NCI-H748 treated with DMSO at 0.1 percent for 48 hours (cell line): ENCODE measurements at regions not wholly inside any gene's neighbourhood (a gene's known extent, or its start where the extent isn't known, plus 50 kb on each side); places are given as distances from the start of the nearest gene placed in this dataset.
A peak's percentile ranks its signal among the peaks of the same experiment; 100 is the strongest.
"Not testable (repeated sequence)": the region's sequence is repeated elsewhere in the genome, so short reads cannot be mapped to it uniquely, and the experiment has no call there.

ENCODE experiments used
- DNase-seq: peaks from one replicate; lab custom pipeline; 2025; lab: John Stamatoyannopoulos, UW

DNA sequence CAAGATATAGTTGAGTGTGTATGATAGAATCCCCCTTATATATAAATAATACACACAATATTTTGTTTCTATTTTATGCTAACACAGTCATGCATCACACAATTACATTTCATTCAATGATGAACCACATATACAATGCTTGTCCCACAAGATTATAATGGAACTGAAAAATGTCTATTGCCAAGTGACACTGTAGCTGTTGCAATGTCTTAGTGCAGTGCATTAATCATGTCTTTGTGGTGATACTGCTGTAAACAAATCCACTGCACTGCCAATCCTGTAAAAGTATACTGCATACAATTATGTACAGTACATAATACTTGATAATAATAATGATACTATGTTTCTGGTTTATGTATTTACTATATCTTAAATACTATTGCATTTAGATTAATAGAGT, 512.1 kb upstream of the CNTN3 start:
- no peak for DNase-seq

DNA sequence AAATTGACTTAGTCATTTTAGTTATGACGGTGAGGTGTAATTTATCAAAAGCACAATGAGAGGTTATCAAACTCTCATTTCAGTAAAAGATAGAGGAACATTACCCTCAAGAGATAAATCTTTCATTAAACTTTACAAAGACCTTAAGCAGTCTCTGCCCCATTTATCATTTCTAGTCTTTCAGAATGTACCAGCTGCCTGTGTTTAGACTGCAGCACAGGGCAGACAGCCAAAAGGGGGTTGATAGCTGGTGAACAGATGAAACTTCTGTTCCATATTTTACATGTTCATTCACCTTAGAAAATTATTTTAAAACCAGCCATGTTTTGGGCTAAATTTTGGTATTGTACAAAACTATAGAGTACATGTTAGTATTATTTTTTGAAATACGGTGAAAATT, 514.6 kb upstream of the CNTN3 start:
- DNase-seq = no peak

- DNase-seq = no peak
These were observed 521.8 kb upstream of the CNTN3 start for GRCh38 chr3:75136100-75136897.

DNA sequence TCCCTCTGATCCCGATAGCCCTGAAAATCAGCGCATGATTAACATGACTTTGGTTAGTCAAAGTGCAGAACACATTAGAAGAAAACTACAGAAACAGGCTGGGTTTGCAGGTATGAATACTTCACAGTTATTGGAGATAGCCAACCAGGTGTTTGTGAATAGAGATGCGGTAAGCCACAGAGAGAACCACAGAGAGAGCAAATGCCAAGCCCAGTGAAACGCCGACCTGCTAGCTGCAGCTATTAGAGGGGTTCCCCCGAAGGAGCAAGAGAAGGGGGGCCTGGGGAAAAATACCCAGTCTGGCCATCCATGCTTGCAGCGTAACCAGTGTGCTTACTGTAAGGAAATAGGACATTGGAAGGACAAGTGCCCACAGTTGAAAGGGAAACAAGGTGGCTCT, 523.9 kb upstream of the CNTN3 start:
- DNase-seq = no peak

DNA sequence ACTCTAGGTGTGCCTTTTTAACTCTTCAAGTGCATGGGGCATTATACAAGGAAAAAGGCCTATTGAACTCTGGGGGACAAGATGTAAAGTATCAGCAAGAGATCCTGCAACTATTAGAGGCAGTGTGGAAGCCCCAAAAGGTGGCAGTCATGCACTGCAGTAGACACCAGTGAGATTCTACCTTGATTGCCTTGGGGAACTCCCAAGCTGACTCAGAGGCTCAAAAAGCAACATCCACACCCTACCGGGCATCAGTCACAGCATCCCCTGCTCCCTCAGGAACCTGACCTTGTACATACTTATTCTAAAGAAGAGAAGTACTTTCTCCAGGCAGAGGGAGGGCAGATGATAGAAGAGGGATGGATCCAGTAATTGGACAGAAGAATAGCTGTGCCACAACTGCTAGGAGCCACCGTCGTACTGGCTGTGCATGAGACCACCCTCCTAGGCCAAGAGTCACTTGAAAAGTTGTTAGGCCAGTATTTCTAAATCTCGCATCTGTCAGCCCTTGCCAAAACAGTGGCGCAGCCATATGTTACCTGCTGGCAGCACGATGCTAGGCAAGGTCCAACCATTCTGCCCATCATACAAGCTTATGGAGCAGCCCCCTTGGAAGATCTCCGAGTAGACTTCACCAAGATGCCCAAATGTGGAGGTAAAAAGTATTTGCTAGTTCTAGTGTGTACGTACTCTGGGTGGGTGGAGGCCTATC, 523.1 kb upstream of the FRG2C start:
- DNase-seq = no peak

DNA sequence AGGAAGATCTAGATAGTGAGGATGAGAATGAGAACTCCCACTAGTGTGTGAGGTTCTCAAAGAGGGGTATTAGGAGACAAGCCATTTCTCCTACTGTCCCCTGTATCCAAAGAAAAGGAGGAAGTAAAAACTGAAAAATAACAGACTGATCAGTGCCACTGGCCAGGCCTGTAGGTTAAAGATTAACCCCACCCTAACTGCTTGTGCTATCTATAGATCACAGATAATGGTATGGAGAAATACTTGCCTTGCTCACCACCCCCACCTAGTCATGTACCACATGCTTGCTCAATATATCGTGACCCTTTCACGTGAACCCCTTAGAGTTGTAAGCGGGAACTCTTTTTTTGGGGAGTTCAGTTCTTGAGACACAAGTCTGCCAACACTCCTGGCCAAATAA, 519.7 kb upstream of the FRG2C start:
- DNase-seq = no peak

GRCh38 chr3:75171630-75172230, 492.4 kb upstream of the FRG2C start:
- DNase-seq = peak; percentile 21

- DNase-seq = no peak
These were observed 487.2 kb upstream of the FRG2C start for GRCh38 chr3:75176937-75177336.

DNA sequence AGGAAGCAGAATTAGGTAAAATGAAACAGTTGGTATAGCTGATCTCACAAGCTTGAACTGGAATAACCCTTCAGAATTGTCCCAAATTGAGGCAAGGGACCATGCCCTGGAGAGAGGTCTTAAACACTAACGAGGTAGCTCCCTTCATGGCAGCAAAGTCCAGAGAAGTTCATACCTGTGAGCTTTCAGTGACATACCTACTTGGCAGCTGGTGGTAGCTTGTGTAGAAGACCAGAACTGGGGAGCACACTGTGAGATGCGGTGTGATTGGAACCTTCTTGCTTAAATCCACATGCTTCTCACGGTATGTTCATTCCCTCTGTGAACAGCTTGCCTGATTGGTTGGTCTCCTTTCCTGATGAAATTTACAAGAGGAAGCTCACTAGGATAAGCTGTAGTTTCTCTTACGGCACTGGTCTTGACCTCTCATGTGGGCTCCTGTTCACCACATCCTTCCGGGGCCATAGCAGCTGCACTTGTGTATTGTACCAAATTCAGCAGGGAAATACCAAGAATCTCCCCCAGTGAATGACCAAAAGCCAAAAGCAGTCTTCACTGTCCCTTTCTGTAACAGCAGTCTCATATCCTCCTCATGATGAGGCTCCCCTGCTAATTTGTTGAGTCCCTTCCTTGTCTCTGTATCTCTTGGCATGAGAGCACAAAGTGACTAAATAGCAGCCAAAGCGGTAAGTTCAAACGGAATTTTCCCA, 483.7 kb upstream of the FRG2C start:
- no peak for DNase-seq

GRCh38 chr3:75180945-75181298, 483.2 kb upstream of the FRG2C start:
- no peak for DNase-seq

- no peak for DNase-seq
These were observed 475.2 kb upstream of the FRG2C start for GRCh38 chr3:75188962-75189361.

DNA sequence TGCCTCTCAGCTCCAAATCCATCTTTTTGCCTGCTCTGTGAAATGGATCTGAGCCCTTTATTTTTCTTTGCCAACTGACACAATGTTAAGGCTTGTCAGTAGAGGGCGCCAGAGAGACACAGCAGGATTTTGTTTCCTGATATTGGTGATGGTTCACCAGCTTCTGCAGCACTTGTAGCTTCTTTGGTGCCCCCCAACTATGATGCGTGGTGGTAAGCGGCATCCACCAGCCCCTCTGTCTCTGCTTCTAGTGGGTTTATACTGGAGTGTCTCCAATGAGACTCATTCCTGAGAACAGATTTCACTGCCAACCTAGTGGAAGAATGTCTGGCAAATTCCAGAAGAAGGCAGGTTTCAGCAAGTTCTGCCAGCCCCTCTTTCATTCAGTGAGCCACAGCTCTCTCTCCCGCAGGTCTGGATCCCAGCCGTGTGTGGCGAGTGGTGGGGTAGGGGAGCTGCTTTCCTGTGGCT, 471.9 kb upstream of the FRG2C start:
- peak; percentile 27 for DNase-seq

GRCh38 chr3:75193797-75194196, 470.3 kb upstream of the FRG2C start:
- no peak for DNase-seq

- DNase-seq = not testable (repeated sequence)
These were observed 449.8 kb upstream of the FRG2C start for GRCh38 chr3:75214332-75214731.

- no peak for DNase-seq
These were observed 445.6 kb upstream of the FRG2C start for GRCh38 chr3:75218577-75218976.

DNA sequence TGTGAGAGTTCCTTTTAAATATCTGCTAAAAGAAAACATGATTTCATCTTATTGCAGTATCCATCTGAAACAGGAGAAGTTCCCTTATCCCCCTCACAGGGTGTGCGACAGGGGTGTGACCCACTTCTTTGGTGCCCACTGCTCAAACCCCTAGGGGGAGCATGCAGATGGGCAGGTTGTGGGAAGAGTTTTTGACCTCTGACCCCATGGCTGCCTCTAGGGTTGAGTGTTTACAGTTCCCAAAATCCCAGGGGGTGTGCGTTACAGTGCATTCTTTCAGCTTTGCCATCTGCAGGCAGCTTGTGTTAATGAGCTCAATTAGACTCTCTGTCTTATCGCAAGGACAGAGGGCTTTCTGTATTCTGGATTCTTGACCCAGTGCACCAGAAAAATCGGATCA, 443.2 kb upstream of the FRG2C start:
- no peak for DNase-seq

- no peak for DNase-seq
These were observed 439.7 kb upstream of the FRG2C start for GRCh38 chr3:75224412-75224811.

- no peak for DNase-seq
These were observed 431.9 kb upstream of the FRG2C start for GRCh38 chr3:75232216-75232615.

- DNase-seq = no peak
These were observed 428.5 kb upstream of the FRG2C start for GRCh38 chr3:75235631-75236030.

- no peak for DNase-seq
These were observed 427.1 kb upstream of the FRG2C start for GRCh38 chr3:75237053-75237452.

DNA sequence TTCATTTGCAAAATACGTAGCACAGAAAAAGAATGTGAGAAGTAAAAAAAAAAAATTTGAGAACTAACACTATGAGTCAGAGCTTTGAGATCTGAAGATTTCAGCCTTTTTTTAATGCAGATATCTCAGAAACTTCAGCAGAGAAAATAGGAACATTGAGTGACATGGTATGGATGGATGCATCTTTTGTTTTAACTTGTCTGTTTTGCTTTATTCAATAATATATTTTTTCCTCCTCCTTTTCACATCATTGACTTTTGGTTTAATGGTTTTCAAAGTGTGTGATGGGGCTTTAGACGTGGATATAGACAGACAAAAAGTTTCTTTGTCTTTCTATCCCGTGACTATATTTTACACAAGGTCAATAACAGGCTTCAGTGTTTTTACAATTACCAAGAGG, 426.7 kb upstream of the FRG2C start:
- DNase-seq = no peak

GRCh38 chr3:75241226-75241962, 422.7 kb upstream of the FRG2C start:
- DNase-seq = not testable (repeated sequence)
